ENCODE measurements at regions not wholly inside any gene's neighbourhood (a gene's known extent, or its start where the extent isn't known, plus 50 kb on each side); places are given as distances from the start of the nearest gene placed in this dataset.

- TF ChIP-seq POLR2A (IDR thresholded peaks at IDR 0.05) (no peak), CTCF (IDR thresholded peaks at IDR 0.05) (no peak)
These were observed 80.1 kb downstream of the ADAMTS15 start for GRCh38 chr11:130528298-130529261.
